Kidney epithelial cell (primary cell): ENCODE measurements at regions not wholly inside any gene's neighbourhood (a gene's known extent, or its start where the extent isn't known, plus 50 kb on each side); places are given as distances from the start of the nearest gene placed in this dataset.
"Not testable (repeated sequence)": the region's sequence is repeated elsewhere in the genome, so short reads cannot be mapped to it uniquely, and the experiment has no call there.

ENCODE experiments used
- DNase-seq: peaks from one replicate; pipeline ENCODE4 v3.0.0-alpha.2; 2010; ENCODE audit warnings: low read depth
- H3K27me3 ChIP-seq: 2 replicates; pipeline ENCODE4 v1.6.0; 2011; ENCODE audit warnings: low read length; ENCODE audit not compliant: control insufficient read depth, insufficient read depth
- H3K36me3 ChIP-seq: 2 replicates; pipeline ENCODE4 v1.5.1; 2011; ENCODE audit warnings: low read length; ENCODE audit not compliant: control insufficient read depth, insufficient read depth
- H3K4me3 ChIP-seq: 2 replicates; pipeline ENCODE4 v1.5.1; 2011; ENCODE audit warnings: low read depth, mild to moderate bottlenecking, control low read depth, low read length
- TF ChIP-seq, protein P1 (sequence below): IDR thresholded peaks from 2 replicates; pipeline ENCODE4 v1.5.1; 2011; ENCODE audit warnings: mild to moderate bottlenecking, moderate library complexity, low read length, control low read depth, inconsistent platforms; ENCODE audit not compliant: insufficient read depth, poor library complexity, severe bottlenecking

DNA sequence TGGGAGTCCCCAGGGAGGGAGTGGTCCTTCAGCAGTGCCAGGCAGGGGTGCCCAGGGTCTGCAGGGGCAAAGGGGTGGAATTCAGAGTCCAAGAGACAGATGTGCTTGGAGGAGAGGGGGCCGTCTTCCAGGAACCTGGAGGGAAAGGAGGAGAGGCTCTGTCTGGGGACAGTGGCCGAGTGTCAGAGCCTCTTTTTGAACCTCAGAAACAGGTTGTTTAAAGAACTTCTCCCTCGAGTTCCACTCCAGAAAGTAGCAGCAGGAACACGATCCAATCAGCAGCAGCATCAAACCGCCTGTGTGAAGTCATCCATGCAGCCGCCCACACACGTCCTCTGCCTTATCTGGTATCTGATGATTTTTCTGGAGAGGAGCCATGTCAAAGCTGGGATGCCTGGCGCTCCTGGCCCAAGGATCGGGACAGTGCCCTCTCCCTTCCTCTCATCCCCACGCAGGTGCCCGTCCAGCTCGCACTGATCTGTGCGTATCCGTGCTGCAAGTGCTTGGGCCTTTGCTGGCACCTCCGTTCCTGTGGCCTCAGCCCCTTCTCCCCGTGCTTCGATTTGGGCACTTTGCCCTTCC, 205.1 kb downstream of the NDUFA10 start:
- Histone ChIP-seq H3K4me3 (no peak overlapping the region), H3K36me3 (no peaks in the 10 kb centered on the region), H3K27me3 (no peaks in the 10 kb centered on the region)
- DNase-seq, result no peak
- TF ChIP-seq, protein P1, sequence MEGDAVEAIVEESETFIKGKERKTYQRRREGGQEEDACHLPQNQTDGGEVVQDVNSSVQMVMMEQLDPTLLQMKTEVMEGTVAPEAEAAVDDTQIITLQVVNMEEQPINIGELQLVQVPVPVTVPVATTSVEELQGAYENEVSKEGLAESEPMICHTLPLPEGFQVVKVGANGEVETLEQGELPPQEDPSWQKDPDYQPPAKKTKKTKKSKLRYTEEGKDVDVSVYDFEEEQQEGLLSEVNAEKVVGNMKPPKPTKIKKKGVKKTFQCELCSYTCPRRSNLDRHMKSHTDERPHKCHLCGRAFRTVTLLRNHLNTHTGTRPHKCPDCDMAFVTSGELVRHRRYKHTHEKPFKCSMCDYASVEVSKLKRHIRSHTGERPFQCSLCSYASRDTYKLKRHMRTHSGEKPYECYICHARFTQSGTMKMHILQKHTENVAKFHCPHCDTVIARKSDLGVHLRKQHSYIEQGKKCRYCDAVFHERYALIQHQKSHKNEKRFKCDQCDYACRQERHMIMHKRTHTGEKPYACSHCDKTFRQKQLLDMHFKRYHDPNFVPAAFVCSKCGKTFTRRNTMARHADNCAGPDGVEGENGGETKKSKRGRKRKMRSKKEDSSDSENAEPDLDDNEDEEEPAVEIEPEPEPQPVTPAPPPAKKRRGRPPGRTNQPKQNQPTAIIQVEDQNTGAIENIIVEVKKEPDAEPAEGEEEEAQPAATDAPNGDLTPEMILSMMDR, result no peak

DNA sequence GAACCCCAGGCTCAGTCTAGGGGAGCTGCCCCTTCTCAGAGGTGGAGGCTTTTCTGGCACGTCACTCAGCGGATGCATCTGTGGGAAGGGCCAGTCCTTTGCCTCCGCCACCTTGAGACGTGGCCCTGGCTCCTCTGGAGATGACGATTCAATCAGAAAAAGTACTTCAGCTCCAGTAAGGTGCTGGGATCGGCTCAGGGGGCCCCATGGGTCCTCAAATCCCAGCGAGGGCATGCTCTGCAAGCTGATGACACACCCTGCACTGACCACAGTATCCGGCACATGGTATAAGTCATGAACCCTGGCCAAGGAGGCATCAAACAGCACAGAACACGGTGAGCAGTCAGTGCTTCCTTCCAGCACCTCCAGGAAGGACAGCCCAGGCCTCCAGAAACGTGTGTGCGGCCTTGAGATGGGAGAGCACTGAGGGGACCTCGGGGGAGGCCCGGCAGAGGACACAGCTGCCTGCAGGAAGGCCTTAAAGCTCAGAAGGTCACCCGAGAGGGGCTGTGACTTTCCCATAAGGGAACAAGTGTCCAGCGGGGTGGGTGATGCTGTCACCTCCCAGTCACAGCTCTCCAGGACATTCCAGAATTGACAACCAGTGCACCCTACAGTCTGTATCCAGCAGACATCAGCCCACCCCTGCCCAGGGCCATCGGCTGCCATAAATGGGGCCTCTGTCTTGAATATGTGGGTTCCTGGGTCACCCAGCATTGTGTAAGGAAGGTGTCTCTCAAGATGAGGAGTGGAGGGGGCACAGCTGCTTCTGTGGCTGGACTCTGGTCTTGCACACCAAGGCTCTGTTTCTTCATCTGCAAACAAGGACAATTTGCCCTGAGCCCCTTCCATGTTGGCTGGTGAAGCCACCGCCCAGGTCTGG, 205.8 kb downstream of the NDUFA10 start:
- Histone ChIP-seq H3K36me3 (no peaks in the 10 kb centered on the region), H3K27me3 (no peaks in the 10 kb centered on the region), H3K4me3 (no peak overlapping the region)
- DNase-seq, result no peak
- TF ChIP-seq, protein P1, result no peak

DNA sequence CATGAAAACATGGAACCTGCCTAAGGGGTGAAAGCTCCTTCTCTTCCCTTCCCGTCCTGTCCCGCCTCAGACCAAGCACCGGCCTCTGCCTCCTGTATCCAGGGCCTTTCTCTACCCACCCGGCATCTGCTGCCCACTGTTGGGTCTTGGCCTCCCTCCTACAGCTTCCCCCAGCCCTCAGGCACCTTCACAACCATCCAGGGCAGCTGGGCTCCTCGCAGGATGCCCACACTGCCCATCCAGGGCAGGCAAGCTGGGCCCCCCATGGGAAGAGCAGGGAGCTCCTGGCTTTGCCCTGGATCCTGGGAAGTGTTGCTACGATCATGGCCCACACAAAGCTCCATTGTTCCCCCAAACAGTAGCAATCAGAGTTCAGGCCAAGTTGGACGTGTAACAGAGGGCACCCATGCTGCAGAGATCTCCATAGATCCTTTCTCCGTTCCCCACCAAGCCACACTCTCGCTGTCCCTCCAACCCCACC, 206.6 kb downstream of the NDUFA10 start:
- DNase-seq, result no peak
- TF ChIP-seq, protein P1, result no peak
- H3K36me3 ChIP-seq, result no peaks in the 10 kb centered on the region

DNA sequence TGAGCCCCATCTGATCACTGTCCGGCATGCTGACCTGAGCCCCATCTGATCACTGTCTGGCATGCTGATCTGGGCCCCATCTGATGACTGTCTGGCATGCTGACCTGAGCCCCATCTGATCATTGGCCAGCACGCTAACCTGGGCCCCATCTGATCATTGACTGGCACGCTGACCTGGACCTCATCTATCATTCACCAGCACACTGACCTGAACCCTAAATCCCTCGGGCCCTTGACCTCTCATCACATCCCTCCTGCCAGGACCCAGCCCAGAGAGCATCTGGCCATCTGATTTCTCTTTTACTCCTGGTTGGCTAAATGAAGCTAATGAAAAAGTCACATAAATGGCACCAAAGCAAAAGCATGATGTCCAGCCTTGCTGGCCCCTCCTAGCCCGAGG, 207.1 kb downstream of the NDUFA10 start:
- no peaks in the 10 kb centered on the region for H3K36me3 ChIP-seq
- DNase-seq, result no peak
- H3K4me3 ChIP-seq, result no peak overlapping the region
- H3K27me3 ChIP-seq, result no peaks in the 10 kb centered on the region
- TF ChIP-seq, protein P1, result no peak

More for the DNA sequence above, 206.6 kb downstream of the NDUFA10 start:
- Histone ChIP-seq H3K4me3 (no peak overlapping the region), H3K27me3 (no peaks in the 10 kb centered on the region)

DNA sequence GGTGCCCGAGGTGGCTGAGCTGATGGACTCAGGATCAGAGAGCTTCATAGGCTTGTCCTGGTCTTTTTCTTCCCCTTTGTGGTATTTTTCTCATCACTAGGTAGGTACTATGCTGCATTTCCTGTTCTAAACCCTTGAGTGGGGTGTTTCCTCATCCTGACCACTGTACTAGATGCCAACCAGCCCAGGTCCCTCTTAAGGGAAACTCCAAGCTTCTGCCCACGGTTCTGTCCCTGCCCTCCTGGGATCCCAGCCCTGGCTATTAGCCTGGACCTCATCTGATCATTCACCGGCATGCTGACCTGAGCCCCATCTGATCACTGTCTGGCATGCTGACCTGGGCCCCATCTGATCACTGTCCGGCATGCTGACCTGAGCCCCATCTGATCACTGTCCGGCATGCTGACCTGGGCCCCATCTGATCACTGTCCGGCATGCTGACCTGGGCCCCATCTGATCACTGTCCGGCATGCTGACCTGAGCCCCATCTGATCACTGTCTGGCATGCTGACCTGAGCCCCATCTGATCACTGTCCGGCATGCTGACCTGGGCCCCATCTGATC, 207.6 kb downstream of the NDUFA10 start:
- not testable (repeated sequence) for H3K27me3 ChIP-seq, H3K36me3 ChIP-seq, DNase-seq, H3K4me3 ChIP-seq
